NT2/D1 (cell line): ENCODE measurements at regions not wholly inside any gene's neighbourhood (a gene's known extent, or its start where the extent isn't known, plus 50 kb on each side); places are given as distances from the start of the nearest gene placed in this dataset.

Experiments used
- DNase-seq: peaks from one replicate; pipeline ENCODE4 v3.0.0-alpha.2; 2011; ENCODE audit warnings: low read depth, low spot score
- H3K27me3 ChIP-seq: 2 replicates; pipeline ENCODE4 v1.6.0; 2011; ENCODE audit warnings: mild to moderate bottlenecking; ENCODE audit not compliant: insufficient read length, insufficient read depth
- H3K36me3 ChIP-seq: 2 replicates; pipeline ENCODE4 v1.6.1; 2011; ENCODE audit warnings: mild to moderate bottlenecking, low read length, mixed read lengths; ENCODE audit not compliant: insufficient read depth, insufficient read length
- H3K4me1 ChIP-seq: 2 replicates; pipeline ENCODE4 v1.5.1; 2011; ENCODE audit not compliant: insufficient read depth, insufficient read length
- H3K4me3 ChIP-seq: 2 replicates; pipeline ENCODE4 v1.5.1; 2011; ENCODE audit warnings: low read depth; ENCODE audit not compliant: insufficient read length
- H3K9ac ChIP-seq: 2 replicates; pipeline ENCODE4 v1.6.0; 2011; ENCODE audit warnings: low read depth; ENCODE audit not compliant: insufficient read length
- H3K9me3 ChIP-seq: 2 replicates; pipeline ENCODE4 v1.5.1; 2011; ENCODE audit warnings: mild to moderate bottlenecking, low read length; ENCODE audit not compliant: insufficient read depth
- SUZ12 ChIP-seq: IDR thresholded peaks from 2 replicates; pipeline ENCODE4 v1.6.1; 2011; ENCODE audit not compliant: insufficient read length, insufficient read depth; ENCODE audit errors: extremely low read depth
- YY1 ChIP-seq: IDR thresholded peaks from 2 replicates; pipeline ENCODE4 v1.6.1; 2011; ENCODE audit not compliant: insufficient read length, insufficient read depth
- ZNF274 ChIP-seq: IDR thresholded peaks from 2 replicates; pipeline ENCODE4 v1.6.1; 2011; ENCODE audit warnings: mild to moderate bottlenecking, low read depth, low read length

GRCh38 chr13:111559612-111560403 is 239.4 kb downstream of the TEX29 start:
- TF ChIP-seq SUZ12 (no peak), ZNF274 (no peak), YY1 (no peak)
- no peaks in the 10 kb centered on the region for H3K36me3 ChIP-seq
- no peak overlapping the region for H3K4me3 ChIP-seq
- no peaks in the 10 kb centered on the region for H3K27me3 ChIP-seq
- H3K4me1 ChIP-seq: no peaks in the 10 kb centered on the region
- no peak overlapping the region for H3K9ac ChIP-seq
- no peak for DNase-seq
- H3K9me3 ChIP-seq: no peaks in the 10 kb centered on the region

- H3K36me3 ChIP-seq: no peaks in the 10 kb centered on the region
- no peak for TF ChIP-seq YY1
- no peak for TF ChIP-seq SUZ12
- no peak for TF ChIP-seq ZNF274
- no peaks in the 10 kb centered on the region for H3K4me1 ChIP-seq
- no peak overlapping the region for H3K4me3 ChIP-seq
- H3K27me3 ChIP-seq: no peaks in the 10 kb centered on the region
- no peaks in the 10 kb centered on the region for H3K9me3 ChIP-seq
- no peak for DNase-seq
- no peak overlapping the region for H3K9ac ChIP-seq
Observed at GRCh38 chr13:111561091-111561781, 240.8 kb downstream of the TEX29 start.

- H3K36me3 ChIP-seq: no peaks in the 10 kb centered on the region
- TF ChIP-seq SUZ12 (no peak), ZNF274 (no peak), YY1 (no peak)
- no peak overlapping the region for H3K4me3 ChIP-seq
- H3K9ac ChIP-seq: no peak overlapping the region
- no peaks in the 10 kb centered on the region for H3K9me3 ChIP-seq
- no peaks in the 10 kb centered on the region for H3K4me1 ChIP-seq
- DNase-seq: no peak
- no peaks in the 10 kb centered on the region for H3K27me3 ChIP-seq
Observed at GRCh38 chr13:111562716-111563115, 242.3 kb downstream of the TEX29 start.

GRCh38 chr13:111564606-111565005 is 244.2 kb downstream of the TEX29 start:
- no peak overlapping the region for H3K4me3 ChIP-seq
- peaks cover 18% of the 10 kb centered on the region; the same call in 1 of the 2 replicates for H3K9me3 ChIP-seq
- TF ChIP-seq ZNF274 (no peak), YY1 (no peak), SUZ12 (no peak)
- H3K27me3 ChIP-seq: no peaks in the 10 kb centered on the region
- no peak for DNase-seq
- H3K4me1 ChIP-seq: no peaks in the 10 kb centered on the region
- H3K9ac ChIP-seq: no peak overlapping the region
- no peaks in the 10 kb centered on the region for H3K36me3 ChIP-seq

- Histone ChIP-seq H3K9me3 (peaks cover 19% of the 10 kb centered on the region; the same call in 1 of the 2 replicates), H3K36me3 (no peaks in the 10 kb centered on the region), H3K27me3 (no peaks in the 10 kb centered on the region), H3K4me3 (no peak overlapping the region), H3K4me1 (no peaks in the 10 kb centered on the region), H3K9ac (no peak overlapping the region)
- DNase-seq: no peak
- no peak for TF ChIP-seq SUZ12
Observed at GRCh38 chr13:111565400-111565799, 245.0 kb downstream of the TEX29 start.

- Histone ChIP-seq H3K9me3 (peaks cover 19% of the 10 kb centered on the region; the same call in 1 of the 2 replicates), H3K27me3 (no peaks in the 10 kb centered on the region), H3K9ac (no peak overlapping the region), H3K4me3 (no peak overlapping the region), H3K4me1 (no peaks in the 10 kb centered on the region), H3K36me3 (no peaks in the 10 kb centered on the region)
- no peak for DNase-seq
- no peak for TF ChIP-seq YY1
- TF ChIP-seq SUZ12: no peak
- no peak for TF ChIP-seq ZNF274
Observed at GRCh38 chr13:111566567-111566966, 246.1 kb downstream of the TEX29 start.

- Histone ChIP-seq H3K4me3 (no peak overlapping the region), H3K27me3 (no peaks in the 10 kb centered on the region), H3K9me3 (peaks cover 19% of the 10 kb centered on the region; the same call in 1 of the 2 replicates), H3K36me3 (no peaks in the 10 kb centered on the region), H3K9ac (no peak overlapping the region), H3K4me1 (no peaks in the 10 kb centered on the region)
- TF ChIP-seq SUZ12 (no peak), YY1 (no peak), ZNF274 (no peak)
- DNase-seq: no peak
Observed at GRCh38 chr13:111567637-111568036, 247.2 kb downstream of the TEX29 start.
